Panc1 (cell line): ENCODE measurements at regions not wholly inside any gene's neighbourhood (a gene's known extent, or its start where the extent isn't known, plus 50 kb on each side); places are given as distances from the start of the nearest gene placed in this dataset.

ENCODE experiments used
- ATAC-seq: fragments of 200-7000 bp; cut with Tn5 transposase; 2 replicates; pipeline ENCODE4 v1.9.1; 2020; ENCODE audit warnings: mild to moderate bottlenecking, moderate library complexity
- BruUV-seq: library from RNA; stranded (reverse); fragments of 400-500 nt; replicated peaks from 2 replicates; lab custom pipeline; 2021; lab: Mats Ljungman, UMichigan
- CTCF ChIA-PET: fragments of 300-600 bp; sonication (Branson Sonifier 250); formaldehyde crosslinking; loops from one replicate; lab custom pipeline; 2022; ENCODE audit warnings: antibody characterized with exemption; lab: Charles Lee
- POLR2A ChIA-PET: fragments of 300-600 bp; sonication (Branson Sonifier 250); formaldehyde crosslinking; loops from one replicate; lab custom pipeline; 2022; ENCODE audit warnings: antibody characterized with exemption; lab: Charles Lee
- DNase-seq: peaks from one replicate; pipeline ENCODE4 v3.0.0-alpha.2; 2010; ENCODE audit warnings: low read depth, low spot score
- H3K27ac ChIP-seq: 2 replicates; pipeline ENCODE4 v1.5.1; 2011; ENCODE audit warnings: mild to moderate bottlenecking, low read length, inconsistent platforms
- H3K27me3 ChIP-seq: fragments of 200-500 bp; sonication (Bioruptor generic); 2 replicates; pipeline ENCODE4 v1.6.0; 2014; ENCODE audit warnings: low read length, inconsistent platforms; ENCODE audit not compliant: control insufficient read depth, insufficient read depth
- H3K36me3 ChIP-seq: fragments of 200-500 bp; sonication (Bioruptor generic); 2 replicates; pipeline ENCODE4 v1.5.1; 2014; ENCODE audit warnings: inconsistent platforms, mild to moderate bottlenecking, low read length, moderate library complexity; ENCODE audit not compliant: control insufficient read depth, insufficient read depth
- H3K4me1 ChIP-seq: 2 replicates; pipeline ENCODE4 v1.5.1; 2011; ENCODE audit warnings: inconsistent platforms, mild to moderate bottlenecking, low read length, moderate library complexity; ENCODE audit not compliant: control insufficient read depth, insufficient read depth
- H3K4me3 ChIP-seq, 2 experiments: 2 replicates each; pipeline ENCODE4 v1.5.1; 2011 to 2012; ENCODE audit warnings: low read depth in 2 of 2, low read length in 2 of 2, mild to moderate bottlenecking in 2 of 2, inconsistent platforms in 1 of 2, moderate library complexity in 1 of 2
- H3K9me3 ChIP-seq: fragments of 200-500 bp; sonication (Bioruptor generic); 2 replicates; pipeline ENCODE4 v1.5.1; 2014; ENCODE audit warnings: low read depth, mild to moderate bottlenecking, inconsistent platforms, low read length, moderate library complexity; ENCODE audit not compliant: control insufficient read depth, insufficient read depth
- POLR2AphosphoS5 ChIP-seq: IDR thresholded peaks from 2 replicates; pipeline ENCODE4 v1.6.1; 2012; ENCODE audit warnings: mild to moderate bottlenecking, low read depth, low read length, moderate library complexity
- SIN3A ChIP-seq: IDR thresholded peaks from 2 replicates; pipeline ENCODE4 v1.6.1; 2012; ENCODE audit warnings: low read depth, mild to moderate bottlenecking, low read length, moderate library complexity, borderline replicate concordance; ENCODE audit not compliant: insufficient read depth
- TCF7L2 ChIP-seq: IDR thresholded peaks from 2 replicates; pipeline ENCODE4 v1.6.1; 2011; ENCODE audit warnings: mild to moderate bottlenecking, low read depth, low read length, inconsistent platforms
- in situ Hi-C: cut with HindIII; loops from 2 replicates; pipeline ENCODE4 v1.10.0; 2016; ENCODE audit warnings: low sequenced_read_pairs, low pct_unique_long_range_greater_than_20kb
- intact Hi-C: fragments of 100-400 bp; cut with micrococcal nuclease; formaldehyde crosslinking; loops from one replicate; pipeline ENCODE4 v1.10.0; 2022; ENCODE audit not compliant: unreplicated experiment
- TF ChIP-seq, protein P1 (sequence below), 2 experiments: IDR thresholded peaks; 2 replicates each; pipeline ENCODE4 v1.6.1; 2011 to 2012; ENCODE audit warnings: low read depth in 2 of 2, control low read depth in 1 of 2, low read length in 1 of 2, mild to moderate bottlenecking in 1 of 2, moderate library complexity in 1 of 2; ENCODE audit not compliant: insufficient read depth in 1 of 2
- TF ChIP-seq, protein P2 (sequence below): fragments of 450-650 bp; IDR thresholded peaks from 2 replicates; pipeline ENCODE4 v1.5.1; 2017; ENCODE audit warnings: mild to moderate bottlenecking

DNA sequence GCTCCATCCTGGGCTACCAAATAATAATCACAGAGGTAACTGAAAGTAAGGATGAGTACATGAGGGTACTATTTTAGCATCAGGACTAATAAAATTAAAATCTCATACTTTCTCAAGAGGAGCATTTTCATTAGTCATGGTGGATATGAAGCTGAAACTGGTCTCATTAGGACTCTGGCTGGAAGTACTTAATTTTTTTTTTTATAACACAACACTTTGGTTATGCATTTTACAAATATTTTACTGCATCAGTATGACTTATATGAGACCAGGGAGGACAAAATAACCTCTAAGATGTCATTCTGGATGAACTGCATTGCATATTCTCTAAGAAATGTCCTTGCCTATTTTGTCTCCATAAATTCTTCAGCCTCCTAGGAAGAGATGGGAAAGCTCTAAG is 290.9 kb downstream of the HLX start:
- POLR2A ChIA-PET = no interaction called here
- no peak for ATAC-seq
- BruUV-seq = no TSS peak

DNA sequence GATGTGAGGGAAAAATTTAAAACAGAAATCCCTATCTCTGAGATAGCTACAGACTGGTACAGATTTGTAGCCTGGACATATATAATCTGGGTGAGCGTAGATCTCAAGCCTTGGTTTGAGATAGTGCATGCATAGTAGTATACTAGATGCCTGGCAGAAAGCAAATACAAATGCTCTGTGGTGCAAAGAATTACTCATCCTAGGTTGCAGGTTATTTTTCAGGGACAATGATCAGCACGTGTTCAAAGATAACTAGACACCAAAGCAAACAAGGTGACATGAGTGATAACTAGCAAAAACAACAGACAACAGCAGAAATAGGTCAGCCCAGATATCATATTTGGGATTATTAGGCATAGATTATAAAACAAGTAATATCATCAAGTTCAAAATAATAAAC is 292.5 kb downstream of the HLX start:
- in situ Hi-C loops (no loop called here), intact Hi-C loops (no loop called here)
- CTCF ChIA-PET = no interaction called here
- BruUV-seq = no TSS peak
- Histone ChIP-seq H3K36me3 (no peaks in the 10 kb centered on the region), H3K4me3 (no peak overlapping the region), H3K9me3 (no peaks in the 10 kb centered on the region; the same call in 1 of the 2 replicates), H3K4me1 (no peaks in the 10 kb centered on the region), H3K27ac (no peak overlapping the region), H3K27me3 (no peaks in the 10 kb centered on the region)
- no peak for ATAC-seq
- no peak for DNase-seq
- no peak for TF ChIP-seq TCF7L2
- TF ChIP-seq, protein P1, sequence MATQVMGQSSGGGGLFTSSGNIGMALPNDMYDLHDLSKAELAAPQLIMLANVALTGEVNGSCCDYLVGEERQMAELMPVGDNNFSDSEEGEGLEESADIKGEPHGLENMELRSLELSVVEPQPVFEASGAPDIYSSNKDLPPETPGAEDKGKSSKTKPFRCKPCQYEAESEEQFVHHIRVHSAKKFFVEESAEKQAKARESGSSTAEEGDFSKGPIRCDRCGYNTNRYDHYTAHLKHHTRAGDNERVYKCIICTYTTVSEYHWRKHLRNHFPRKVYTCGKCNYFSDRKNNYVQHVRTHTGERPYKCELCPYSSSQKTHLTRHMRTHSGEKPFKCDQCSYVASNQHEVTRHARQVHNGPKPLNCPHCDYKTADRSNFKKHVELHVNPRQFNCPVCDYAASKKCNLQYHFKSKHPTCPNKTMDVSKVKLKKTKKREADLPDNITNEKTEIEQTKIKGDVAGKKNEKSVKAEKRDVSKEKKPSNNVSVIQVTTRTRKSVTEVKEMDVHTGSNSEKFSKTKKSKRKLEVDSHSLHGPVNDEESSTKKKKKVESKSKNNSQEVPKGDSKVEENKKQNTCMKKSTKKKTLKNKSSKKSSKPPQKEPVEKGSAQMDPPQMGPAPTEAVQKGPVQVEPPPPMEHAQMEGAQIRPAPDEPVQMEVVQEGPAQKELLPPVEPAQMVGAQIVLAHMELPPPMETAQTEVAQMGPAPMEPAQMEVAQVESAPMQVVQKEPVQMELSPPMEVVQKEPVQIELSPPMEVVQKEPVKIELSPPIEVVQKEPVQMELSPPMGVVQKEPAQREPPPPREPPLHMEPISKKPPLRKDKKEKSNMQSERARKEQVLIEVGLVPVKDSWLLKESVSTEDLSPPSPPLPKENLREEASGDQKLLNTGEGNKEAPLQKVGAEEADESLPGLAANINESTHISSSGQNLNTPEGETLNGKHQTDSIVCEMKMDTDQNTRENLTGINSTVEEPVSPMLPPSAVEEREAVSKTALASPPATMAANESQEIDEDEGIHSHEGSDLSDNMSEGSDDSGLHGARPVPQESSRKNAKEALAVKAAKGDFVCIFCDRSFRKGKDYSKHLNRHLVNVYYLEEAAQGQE (IDR thresholded peaks at IDR 0.05; ENCODE audit: insufficient read depth in 1 of 2, low read depth in 2 of 2, low read length in 1 of 2) = no peak
- TF ChIP-seq SIN3A = no peak
- POLR2A ChIA-PET = no interaction called here

More for the DNA sequence above, 290.9 kb downstream of the HLX start:
- TF ChIP-seq TCF7L2 (no peak), POLR2AphosphoS5 (no peak), SIN3A (no peak)
- TF ChIP-seq, protein P2, sequence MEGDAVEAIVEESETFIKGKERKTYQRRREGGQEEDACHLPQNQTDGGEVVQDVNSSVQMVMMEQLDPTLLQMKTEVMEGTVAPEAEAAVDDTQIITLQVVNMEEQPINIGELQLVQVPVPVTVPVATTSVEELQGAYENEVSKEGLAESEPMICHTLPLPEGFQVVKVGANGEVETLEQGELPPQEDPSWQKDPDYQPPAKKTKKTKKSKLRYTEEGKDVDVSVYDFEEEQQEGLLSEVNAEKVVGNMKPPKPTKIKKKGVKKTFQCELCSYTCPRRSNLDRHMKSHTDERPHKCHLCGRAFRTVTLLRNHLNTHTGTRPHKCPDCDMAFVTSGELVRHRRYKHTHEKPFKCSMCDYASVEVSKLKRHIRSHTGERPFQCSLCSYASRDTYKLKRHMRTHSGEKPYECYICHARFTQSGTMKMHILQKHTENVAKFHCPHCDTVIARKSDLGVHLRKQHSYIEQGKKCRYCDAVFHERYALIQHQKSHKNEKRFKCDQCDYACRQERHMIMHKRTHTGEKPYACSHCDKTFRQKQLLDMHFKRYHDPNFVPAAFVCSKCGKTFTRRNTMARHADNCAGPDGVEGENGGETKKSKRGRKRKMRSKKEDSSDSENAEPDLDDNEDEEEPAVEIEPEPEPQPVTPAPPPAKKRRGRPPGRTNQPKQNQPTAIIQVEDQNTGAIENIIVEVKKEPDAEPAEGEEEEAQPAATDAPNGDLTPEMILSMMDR = no peak
- TF ChIP-seq, protein P1 (IDR thresholded peaks at IDR 0.05; ENCODE audit: insufficient read depth in 1 of 2, low read depth in 2 of 2, low read length in 1 of 2) = no peak
- Histone ChIP-seq H3K36me3 (no peaks in the 10 kb centered on the region), H3K4me3 (no peak overlapping the region), H3K27me3 (no peaks in the 10 kb centered on the region), H3K27ac (no peak overlapping the region), H3K9me3 (no peaks in the 10 kb centered on the region; the same call in 1 of the 2 replicates), H3K4me1 (no peaks in the 10 kb centered on the region)
- DNase-seq = no peak
- in situ Hi-C loops = no loop called here
- CTCF ChIA-PET = no interaction called here
- intact Hi-C loops = no loop called here
